22Rv1 (cell line): ENCODE measurements at regions not wholly inside any gene's neighbourhood (a gene's known extent, or its start where the extent isn't known, plus 50 kb on each side); places are given as distances from the start of the nearest gene placed in this dataset.
A peak's percentile ranks its signal among the peaks of the same experiment; 100 is the strongest.
"Not testable (repeated sequence)": the region's sequence is repeated elsewhere in the genome, so short reads cannot be mapped to it uniquely, and the experiment has no call there.

Source experiments
- H3K27ac ChIP-seq: fragments of 450-650 bp; 2 replicates; pipeline ENCODE4 v1.5.1; 2017
- ZFX ChIP-seq: fragments of 450-650 bp; IDR thresholded peaks from 2 replicates; pipeline ENCODE4 v1.6.1; 2017; ENCODE audit warnings: antibody characterized with exemption, borderline replicate concordance
- TF ChIP-seq, protein P1 (sequence below): fragments of 450-650 bp; IDR thresholded peaks from 2 replicates; pipeline ENCODE4 v1.5.1; 2017; ENCODE audit warnings: mild to moderate bottlenecking

DNA sequence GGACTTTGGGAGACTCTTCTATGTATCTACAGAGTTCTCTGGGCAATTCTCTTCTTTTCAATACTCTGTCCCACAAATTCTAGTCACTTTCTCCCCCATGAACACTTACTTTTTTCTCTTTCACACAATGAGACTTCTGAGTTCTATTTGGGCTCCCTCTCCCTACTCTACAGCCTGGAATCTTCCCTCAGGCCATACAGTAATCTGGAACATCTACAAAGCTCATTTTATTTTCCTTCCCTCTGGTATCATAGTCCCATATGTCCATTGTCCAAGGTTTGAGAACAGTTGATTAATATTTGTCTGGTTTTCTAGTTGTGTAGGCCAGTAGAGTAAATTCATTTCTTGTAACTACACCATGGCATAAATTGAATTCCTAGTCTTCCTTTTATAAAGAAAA, 544.6 kb upstream of the RAG2 start:
- H3K27ac ChIP-seq: no peak overlapping the region
- TF ChIP-seq ZFX: no peak

DNA sequence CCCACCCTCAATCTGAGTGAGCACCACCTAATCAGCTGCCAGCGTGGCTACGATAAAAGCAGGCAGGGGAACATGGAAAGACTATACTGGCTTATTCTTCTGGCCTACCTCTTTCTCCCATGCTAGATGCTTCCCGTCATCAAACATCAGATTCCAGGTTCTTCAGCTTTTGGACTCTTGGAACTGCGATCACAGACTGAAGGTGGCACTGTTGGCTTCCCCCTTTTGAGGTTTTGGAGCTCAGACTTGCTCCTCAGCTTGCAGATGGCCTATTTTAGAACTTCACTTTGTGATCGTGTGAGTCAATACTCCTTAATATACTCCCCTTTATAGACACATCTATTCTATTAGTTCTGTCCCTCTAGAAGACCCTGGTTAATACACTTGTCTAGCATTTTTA, 543.7 kb upstream of the RAG2 start:
- no peak overlapping the region for H3K27ac ChIP-seq
- TF ChIP-seq, protein P1, sequence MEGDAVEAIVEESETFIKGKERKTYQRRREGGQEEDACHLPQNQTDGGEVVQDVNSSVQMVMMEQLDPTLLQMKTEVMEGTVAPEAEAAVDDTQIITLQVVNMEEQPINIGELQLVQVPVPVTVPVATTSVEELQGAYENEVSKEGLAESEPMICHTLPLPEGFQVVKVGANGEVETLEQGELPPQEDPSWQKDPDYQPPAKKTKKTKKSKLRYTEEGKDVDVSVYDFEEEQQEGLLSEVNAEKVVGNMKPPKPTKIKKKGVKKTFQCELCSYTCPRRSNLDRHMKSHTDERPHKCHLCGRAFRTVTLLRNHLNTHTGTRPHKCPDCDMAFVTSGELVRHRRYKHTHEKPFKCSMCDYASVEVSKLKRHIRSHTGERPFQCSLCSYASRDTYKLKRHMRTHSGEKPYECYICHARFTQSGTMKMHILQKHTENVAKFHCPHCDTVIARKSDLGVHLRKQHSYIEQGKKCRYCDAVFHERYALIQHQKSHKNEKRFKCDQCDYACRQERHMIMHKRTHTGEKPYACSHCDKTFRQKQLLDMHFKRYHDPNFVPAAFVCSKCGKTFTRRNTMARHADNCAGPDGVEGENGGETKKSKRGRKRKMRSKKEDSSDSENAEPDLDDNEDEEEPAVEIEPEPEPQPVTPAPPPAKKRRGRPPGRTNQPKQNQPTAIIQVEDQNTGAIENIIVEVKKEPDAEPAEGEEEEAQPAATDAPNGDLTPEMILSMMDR: peak; percentile 23; the same call in 1 of the 2 replicates
- no peak for TF ChIP-seq ZFX

DNA sequence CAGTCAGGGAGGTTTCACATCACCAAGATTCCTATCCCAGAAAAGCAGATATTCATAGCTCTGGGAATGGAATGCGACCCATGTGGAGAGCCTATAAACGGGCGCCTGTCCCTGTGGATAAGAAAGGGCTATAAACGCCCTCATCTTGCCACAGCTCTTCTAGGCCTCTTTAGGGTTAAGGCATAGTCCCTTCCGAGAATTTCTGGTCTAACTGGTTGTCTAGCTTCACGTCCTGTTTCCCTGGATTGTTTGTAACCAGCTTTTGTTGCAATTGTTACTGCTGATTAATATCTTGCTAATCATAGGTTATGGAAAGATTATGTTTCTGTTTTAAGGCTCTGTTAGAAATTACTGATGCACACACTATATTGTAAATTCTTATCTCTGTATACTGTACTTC, 537.6 kb upstream of the RAG2 start:
- not testable (repeated sequence) for H3K27ac ChIP-seq

DNA sequence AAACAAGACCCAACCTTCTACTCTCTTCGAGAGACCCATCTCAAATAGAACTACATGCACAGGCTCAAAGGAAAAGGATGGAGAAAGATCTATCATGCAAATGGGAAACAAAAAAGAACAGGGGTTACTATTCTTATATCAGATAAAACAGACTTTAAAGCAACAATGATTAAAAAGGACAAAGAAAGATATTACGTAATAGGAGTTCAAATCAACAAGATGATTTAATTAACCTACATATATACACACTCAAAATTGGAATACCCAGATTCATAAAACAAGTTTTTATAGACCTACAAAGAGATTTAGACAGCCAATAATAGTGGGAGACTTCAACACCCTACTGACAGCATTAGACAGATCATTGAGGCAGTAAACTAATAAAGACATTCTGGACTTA, 536.6 kb upstream of the RAG2 start:
- no peak overlapping the region for H3K27ac ChIP-seq
- no peak for TF ChIP-seq ZFX
- TF ChIP-seq, protein P1: no peak

DNA sequence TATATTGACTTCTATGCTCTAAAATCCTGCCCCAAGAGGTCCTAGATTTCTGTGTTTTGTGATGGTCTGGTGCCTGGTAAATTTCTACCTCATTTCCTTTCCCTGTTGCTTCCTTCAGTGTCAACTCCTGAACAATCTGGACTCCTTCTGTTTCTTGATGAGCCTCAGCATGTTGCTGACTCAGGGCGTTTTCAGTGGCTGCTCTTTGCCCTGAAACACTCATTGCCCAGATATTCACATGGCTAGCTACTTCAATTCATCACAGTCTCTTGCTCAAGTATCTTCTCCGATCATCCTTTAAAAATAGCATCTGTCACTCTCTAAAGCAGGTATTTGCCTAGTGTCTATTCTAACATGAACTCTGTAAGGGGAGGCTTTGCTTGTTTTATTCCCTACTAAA, 526.3 kb upstream of the RAG2 start:
- TF ChIP-seq ZFX: no peak
- TF ChIP-seq, protein P1: no peak
- no peak overlapping the region for H3K27ac ChIP-seq

DNA sequence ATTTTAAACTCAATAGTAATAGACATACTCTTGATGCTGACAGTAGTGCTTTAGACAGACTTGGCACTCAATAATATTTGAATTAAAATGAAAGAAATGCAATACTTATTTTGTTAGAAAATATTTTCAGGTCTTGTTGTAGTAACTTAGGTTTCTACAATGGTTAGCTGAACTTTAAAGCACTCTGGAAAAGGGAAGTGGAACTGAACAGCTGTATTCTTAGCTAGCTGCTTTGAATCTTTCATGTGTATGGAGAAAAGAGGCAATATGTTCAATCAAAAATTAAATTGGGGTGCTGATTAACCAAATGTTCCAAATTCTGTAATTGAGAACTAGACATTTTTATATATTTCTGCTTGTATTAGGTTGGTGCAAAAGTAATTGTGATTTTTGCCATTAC, 517.9 kb upstream of the RAG2 start:
- H3K27ac ChIP-seq: no peak overlapping the region
- TF ChIP-seq, protein P1: no peak

DNA sequence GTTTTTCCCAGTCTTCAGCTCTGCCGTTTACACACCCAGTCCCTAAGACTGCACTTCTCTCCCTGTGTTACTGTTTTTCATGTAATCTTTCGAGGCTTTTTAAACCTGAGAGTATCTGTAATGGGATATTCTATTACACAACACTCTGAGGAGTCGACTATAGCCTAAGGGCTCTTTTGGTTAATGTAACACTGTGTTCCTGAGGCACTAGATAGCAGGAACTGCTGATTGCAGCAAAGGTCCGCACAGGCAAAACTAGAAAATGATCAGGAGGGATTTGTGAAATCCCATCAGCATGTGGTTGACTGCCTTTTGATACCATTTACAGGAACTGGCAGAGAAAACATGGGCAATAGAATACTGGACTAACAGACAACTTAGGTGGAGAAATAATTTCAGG, 512.3 kb upstream of the RAG2 start:
- TF ChIP-seq ZFX: no peak
- TF ChIP-seq, protein P1: no peak
- peak overlapping the region; percentile 23; the same call in 1 of the 2 replicates for H3K27ac ChIP-seq

DNA sequence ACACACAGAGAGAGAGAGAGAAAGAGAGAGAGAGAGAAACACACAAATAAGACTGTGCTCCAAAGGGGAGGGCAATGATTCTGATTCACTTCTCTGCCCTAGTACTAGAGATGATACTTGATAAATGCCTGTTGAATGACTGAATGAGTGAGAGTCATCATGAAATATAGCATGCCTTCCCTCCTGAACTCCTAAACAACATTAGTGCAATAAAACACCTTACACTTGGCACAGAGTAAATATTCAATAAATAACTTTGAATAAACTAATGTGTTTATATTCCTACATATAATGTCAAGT, 511.2 kb upstream of the RAG2 start:
- H3K27ac ChIP-seq: no peak overlapping the region
- TF ChIP-seq, protein P1: no peak
- no peak for TF ChIP-seq ZFX
